HG03066 (cell line): ENCODE measurements at regions not wholly inside any gene's neighbourhood (a gene's known extent, or its start where the extent isn't known, plus 50 kb on each side); places are given as distances from the start of the nearest gene placed in this dataset.
"Not testable (repeated sequence)": the region's sequence is repeated elsewhere in the genome, so short reads cannot be mapped to it uniquely, and the experiment has no call there.

ENCODE experiments used
- ATAC-seq: cut with Tn5 transposase; IDR thresholded peaks from one replicate; pipeline ENCODE4 v1.9.1; 2021; ENCODE audit warnings: low read depth; ENCODE audit not compliant: unreplicated experiment

DNA sequence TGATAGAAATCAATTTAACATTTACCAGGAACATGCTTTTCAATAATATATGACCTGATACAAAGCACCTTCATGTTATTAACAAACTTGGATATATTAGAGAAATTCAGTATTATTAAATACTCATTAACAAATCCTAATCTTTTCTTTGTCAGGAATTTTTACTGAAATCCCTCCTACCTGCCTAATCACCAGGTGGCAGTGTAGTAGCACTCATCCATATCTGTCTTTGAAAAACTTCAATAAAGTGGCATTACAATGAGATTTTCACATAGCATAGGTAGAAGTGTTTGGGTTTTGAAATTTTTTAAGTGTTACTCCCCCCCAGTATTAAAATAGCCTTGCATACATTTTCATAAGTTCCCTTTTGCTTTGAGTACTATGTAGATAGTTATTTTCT is 1246.6 kb upstream of the LRRN3 start:
- no peak for ATAC-seq

DNA sequence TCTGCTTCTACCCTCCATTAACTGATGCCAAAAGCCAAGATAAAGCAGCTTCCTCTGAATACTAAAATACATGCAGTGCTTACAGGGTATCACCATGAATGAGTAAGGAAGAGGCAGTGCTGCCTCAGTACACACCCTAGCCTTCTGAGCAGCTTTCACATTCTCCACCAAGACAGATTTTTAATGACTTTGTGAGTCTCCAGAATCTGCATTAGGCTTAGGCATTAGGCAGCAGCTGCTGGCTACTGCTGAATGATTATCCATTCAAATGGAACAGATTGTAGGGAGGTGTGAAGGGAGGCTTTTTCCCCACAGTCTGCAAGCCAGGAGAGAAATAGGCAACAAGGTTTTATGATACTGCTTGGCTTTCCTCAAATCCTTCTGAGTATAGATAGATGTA is 1226.7 kb upstream of the LRRN3 start:
- ATAC-seq, result no peak

DNA sequence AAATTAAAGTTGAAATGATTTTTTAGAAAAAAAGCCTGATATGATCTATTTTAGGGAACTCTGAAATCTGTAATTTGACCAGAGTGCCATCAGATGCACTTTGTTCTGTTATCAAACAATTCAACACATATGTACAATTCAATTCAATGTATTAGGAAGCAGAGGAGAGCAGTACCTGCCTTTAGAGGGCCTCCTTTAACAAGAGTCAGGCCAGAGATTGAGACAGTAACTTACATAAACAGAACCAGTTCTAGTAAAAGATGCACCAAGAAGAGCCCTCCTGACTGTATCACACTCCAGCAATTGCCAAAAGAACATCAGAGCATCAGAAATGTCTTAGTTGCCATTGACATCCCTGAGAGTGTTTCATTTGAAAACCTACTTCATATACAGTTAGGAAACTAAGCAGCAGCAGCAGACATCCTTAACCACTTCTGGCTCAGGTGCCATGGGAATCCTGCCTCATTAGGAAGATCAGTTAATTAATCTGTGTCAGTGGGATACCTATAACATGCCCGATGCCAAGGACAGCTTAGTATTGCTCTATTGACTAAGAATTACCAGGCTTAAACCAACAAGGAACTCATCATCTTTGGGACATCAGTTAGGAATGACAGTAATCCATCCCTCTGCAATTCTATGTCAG is 1222.6 kb upstream of the LRRN3 start:
- no peak for ATAC-seq

GRCh38 chr7:109873296-109873695 is 1217.6 kb upstream of the LRRN3 start:
- ATAC-seq, result no peak

DNA sequence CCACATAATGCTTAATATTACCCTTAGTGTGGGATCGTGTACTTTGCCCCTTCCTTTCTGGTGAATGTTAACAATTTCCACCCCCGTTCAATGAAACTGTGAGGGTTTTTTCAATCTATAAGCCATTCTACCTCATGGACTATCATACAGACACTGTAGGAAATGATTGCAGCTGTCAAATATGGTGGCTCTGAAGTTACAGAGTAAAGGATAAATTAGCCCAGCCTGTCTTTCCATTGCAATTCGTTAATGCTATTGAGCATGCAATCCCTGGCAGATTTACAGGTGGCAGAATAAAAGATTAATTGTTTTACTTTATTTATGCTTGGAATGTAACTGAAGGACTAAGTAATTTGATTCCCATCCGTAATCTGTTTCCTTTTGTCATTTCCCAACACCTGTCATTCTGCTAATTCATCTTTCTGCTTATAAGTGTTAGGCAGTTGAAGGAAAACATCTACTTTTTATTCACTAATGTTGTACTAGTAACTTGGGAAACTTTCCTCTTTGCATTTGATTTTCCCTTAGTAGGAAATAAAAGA is 1211.6 kb upstream of the LRRN3 start:
- no peak for ATAC-seq

DNA sequence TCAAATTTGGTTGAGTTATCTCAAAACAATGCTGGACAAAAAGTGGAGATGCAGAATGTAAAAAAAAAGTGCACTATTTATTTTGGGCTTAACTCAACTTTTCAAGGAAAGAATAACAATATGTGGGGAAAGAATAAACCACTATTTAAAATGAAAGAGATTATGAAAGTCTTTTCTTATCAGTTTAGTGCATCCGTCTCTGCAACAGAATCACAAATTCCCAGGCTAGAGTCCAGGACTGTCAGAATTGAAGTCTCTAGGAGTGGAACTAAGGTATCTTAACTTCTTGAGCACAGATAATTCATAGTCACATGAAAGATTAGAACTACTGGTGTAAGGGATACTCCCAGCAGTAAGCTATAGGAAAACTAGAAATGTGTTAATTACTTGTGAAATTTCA is 1200.3 kb upstream of the LRRN3 start:
- no peak for ATAC-seq

DNA sequence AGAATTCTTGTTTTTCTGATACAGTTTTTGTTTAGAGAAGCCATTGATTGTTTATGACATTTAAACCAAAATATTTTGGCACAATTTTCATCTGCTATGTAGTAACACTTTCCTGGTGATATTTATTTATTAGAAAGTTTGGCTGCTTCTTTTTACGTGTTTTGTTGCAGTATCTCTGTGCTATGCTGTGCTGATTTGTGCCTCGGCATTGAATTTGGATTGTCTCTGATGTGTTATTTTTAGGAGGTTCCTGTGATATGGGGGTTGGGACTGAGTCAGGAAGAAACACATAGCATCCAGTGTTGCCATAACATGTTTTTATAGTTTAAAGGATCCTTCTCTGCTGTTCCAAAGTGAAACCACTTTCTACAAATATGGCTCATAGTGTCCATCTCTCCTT is 1197.7 kb upstream of the LRRN3 start:
- ATAC-seq, result no peak

GRCh38 chr7:109895536-109895935 is 1195.4 kb upstream of the LRRN3 start:
- no peak for ATAC-seq

DNA sequence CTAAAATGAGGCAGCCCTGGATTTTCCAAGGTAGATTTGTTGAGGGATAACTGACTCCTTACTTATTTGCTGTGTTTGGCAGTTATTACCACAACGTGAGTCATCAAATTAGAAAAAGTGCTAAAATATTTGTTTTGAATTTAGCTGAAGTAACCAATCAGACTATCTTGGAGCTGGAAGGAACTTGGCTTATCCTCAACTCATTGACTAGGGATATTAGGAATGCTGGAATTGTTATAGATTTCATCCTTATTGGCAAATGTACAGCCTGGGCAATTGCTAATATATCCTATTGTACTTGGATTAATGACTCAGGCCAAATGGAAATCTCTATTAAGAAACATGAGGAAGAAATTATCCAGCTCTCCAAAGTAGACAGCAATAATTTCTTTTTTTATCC is 1189.0 kb upstream of the LRRN3 start:
- ATAC-seq, result no peak

DNA sequence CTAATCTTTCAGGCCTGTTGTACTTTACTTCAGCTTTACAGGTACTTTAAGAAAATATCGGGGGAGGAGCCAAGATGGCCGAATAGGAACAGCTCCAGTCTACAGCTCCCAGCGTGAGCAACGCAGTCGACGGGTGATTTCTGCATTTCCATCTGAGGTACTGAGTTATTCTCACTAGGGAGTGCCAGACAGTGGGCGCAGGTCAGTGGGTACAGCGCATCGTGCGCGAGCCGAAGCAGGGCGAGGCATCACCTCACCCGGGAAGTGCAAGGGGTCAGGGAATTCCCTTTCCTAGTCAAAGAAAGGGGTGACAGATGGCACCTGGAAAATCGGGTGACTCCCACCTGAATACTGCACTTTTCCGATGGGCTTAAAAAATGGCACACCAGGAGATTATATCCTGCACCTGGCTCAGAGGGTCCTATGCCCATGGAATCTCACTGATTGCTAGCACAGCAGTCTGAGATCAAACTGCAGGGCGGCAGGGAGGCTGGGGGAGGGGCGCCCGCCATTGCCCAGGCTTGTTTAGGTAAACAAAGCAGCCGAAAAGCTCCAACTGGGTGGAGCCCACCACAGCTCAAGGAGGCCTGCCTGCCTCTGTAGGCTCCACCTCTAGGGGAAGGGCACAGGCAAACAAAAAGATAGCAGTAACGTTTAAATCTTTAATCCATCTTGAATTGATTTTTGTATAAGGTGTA is 1185.4 kb upstream of the LRRN3 start:
- not testable (repeated sequence) for ATAC-seq

DNA sequence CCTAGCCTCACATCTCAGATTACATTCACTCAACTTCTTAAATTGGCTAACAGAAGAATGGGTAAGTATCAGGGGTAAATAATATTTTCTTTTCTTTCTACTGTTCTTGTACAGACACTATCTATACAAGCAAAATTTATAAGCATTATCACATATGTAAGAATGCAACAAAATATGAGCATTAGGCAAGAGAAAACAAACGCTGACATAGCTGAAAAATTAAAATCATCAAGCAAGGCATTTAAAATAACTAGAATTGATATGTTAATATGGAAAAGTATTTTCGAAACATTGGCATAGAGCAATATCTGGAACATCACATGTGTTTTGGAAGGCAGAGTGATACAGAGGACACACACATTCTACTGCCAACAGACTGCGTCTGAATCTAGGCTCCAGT is 1175.3 kb upstream of the LRRN3 start:
- no peak for ATAC-seq

DNA sequence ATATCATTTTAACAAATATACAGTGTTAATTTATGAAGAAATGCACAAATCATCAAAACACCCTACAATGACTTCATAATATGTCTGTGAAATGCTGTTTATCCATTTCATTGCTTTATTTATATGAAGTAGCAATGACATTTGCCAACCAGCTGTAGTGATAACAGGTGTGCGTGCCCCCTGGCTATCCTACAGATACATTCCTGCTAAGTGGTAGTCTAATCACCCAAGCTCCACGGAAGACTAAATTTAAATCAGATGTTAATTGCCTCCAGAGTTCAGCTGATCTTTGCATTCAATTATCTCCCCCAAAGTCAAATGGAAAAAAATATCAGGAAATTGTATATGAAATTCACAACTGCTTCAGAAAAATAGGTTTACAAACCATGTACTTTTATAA is 1164.2 kb upstream of the LRRN3 start:
- ATAC-seq, result no peak

DNA sequence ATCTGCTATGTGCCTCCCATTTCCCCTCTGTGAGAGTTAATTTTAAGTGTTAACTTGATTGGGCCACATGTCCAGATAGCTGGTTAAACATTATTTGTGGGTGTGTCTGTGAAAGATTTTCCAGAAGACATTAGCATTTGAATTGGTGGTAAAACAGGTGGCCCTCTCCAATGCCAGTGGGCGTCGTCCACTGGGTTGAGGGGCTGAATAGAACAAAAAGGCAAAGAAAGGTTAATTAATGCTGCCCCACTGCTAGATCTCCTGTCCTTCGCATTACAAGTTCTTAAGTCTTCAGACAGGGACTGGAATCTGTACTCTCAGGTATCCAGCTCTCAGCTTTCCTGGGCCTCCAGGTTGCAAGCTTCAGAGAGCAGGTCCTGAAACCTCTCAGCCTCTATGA is 1160.9 kb upstream of the LRRN3 start:
- ATAC-seq, result no peak

- no peak for ATAC-seq
Observed at GRCh38 chr7:109939207-109939606, 1151.7 kb upstream of the LRRN3 start.

DNA sequence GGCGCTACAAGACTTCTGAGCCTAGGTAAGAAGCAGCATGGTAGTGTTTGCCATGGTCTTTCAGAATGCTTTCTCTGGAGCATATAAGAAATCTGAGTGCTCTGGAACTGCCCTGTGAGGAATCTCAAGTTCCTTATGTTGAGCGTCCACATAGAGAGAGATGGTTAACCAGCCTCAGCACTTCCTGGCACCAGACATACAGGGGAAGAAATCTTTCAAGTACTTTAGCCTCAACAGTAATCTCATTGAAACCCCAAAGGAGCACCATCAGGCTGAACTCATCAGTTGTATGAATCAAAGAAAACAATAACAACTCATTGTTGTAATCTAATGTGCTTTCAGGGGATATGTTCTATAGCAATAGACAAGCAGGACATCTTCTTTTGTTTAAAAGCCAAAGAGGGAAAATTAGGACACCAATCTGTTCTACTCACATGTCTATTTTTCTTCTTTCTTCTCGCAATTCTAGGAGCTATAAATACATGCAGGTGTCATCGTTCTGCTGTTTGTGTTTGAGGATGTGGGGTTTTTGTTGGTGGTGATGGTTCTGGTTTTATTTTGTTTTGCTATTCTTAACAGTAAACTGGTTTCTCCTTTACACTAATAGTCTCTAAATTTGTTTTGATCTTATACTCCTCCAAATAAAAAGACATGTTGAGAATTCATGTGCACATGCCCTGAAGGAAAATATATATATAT is 1145.0 kb upstream of the LRRN3 start:
- ATAC-seq, result no peak

- ATAC-seq, result no peak
Observed at GRCh38 chr7:109950256-109950655, 1140.7 kb upstream of the LRRN3 start.

DNA sequence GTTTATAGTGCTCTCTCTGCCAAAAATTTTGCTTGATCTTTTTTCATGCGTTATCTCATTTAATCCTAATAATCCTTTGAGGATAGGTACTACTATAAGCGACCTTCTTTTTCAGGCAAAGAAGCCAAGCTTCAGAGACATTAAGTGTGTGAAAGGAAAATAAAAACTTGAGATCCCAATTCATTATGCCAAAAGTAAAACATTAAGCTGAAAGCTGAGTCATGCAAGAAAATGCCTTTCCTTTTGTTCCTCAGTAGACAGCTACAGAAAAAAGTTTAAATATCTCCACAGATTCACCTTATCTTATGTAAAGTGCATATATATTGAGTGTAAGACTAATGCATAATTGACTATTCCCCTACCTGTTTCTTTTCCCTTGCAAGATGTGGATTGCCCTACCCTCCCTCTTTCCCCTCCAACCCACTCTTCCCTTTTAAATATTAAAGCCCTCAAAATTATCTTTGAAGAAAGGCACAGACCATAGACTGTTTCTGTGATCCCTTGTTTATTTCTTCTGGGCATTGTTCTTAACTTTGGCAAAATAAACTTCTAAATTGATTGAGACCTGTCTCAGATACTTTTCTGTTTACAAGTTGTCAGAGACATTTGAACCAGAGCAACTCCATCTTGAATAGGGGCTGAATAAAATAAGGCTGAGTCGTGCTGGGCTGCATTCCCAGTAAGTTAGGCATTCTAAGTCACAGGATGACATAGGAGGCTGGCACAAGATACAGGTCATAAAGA is 1139.9 kb upstream of the LRRN3 start:
- ATAC-seq, result no peak

- no peak for ATAC-seq
Observed at GRCh38 chr7:109951565-109951928, 1139.4 kb upstream of the LRRN3 start.

DNA sequence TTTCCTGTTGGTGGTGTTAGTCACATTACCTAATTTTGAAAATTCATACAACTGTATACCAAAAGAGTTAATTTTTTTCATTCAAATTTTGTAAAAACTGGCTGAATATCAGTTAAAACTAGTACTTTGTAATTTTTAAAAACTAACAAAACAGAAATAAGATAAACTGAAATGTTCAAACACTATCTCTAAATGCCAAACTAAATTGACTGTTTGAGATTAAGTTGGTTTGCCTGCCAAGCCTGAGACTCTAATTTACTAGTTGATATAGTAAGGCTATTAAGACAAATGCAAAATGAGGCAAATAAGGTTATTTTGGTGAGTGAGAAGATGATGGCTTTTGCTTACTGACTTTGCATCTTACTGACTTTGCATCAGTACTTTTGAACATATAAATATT is 1134.9 kb upstream of the LRRN3 start:
- no peak for ATAC-seq

DNA sequence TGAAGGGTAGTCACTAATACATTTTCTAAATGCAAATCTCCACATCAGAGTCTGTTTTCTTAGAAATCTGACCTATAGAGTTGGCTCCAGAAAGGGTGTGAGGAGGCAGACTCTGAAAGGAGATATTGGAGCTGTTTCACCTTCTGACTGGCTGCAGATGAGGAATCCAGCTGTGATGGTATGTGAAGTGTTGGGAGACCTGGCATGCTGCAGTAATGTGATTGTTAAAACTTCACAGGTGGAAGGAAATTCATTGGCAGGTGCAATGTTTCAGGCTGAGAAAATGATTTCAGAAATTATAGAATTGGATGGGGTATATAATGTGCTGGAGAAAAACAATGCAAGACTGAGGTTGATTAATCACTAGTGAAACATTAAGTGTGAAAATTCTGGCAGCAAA is 1134.0 kb upstream of the LRRN3 start:
- no peak for ATAC-seq

DNA sequence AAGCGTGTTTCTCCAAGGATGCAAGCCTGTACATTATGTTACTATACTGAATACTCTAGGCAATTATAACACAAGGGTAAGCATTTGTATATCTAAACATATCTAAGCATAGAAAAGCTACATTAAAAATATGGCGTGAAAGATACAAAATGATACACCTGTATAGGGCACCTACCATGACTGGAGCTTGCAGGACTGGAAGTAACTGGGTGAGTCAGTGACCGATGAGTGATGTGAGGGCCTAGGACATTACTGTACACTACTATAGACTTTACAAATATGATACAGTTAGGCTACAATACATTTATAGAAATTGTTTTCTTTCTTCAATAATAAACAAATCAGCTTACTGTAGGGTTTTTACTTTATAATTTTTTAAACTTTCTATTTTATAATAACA is 1127.2 kb upstream of the LRRN3 start:
- no peak for ATAC-seq
